Ishikawa (cell line): ENCODE measurements at regions not wholly inside any gene's neighbourhood (a gene's known extent, or its start where the extent isn't known, plus 50 kb on each side); places are given as distances from the start of the nearest gene placed in this dataset.

ENCODE experiments used
- CEBPB ChIP-seq: IDR thresholded peaks from 2 replicates; pipeline ENCODE4 v1.6.1; 2012
- CREB1 ChIP-seq: IDR thresholded peaks from 2 replicates; pipeline ENCODE4 v1.6.1; 2012; ENCODE audit warnings: low read depth
- EGR1 ChIP-seq: IDR thresholded peaks from 2 replicates; pipeline ENCODE4 v1.6.1; 2012
- EP300 ChIP-seq: IDR thresholded peaks from 2 replicates; pipeline ENCODE4 v1.6.1; 2012; ENCODE audit warnings: borderline replicate concordance
- FOXM1 ChIP-seq: IDR thresholded peaks from 2 replicates; pipeline ENCODE4 v1.6.1; 2012; ENCODE audit warnings: low read depth, borderline replicate concordance
- NFIC ChIP-seq: IDR thresholded peaks from 2 replicates; pipeline ENCODE4 v1.6.1; 2012
- RAD21 ChIP-seq: IDR thresholded peaks from 2 replicates; pipeline ENCODE4 v1.6.1; 2012; ENCODE audit warnings: low read depth
- TAF1 ChIP-seq: IDR thresholded peaks from 2 replicates; pipeline ENCODE4 v1.6.1; 2012; ENCODE audit warnings: low read depth, mild to moderate bottlenecking
- TCF12 ChIP-seq: IDR thresholded peaks from 2 replicates; pipeline ENCODE4 v1.6.1; 2012; ENCODE audit warnings: low read depth
- TEAD4 ChIP-seq: IDR thresholded peaks from 2 replicates; pipeline ENCODE4 v1.6.1; 2012
- YY1 ChIP-seq: IDR thresholded peaks from 2 replicates; pipeline ENCODE4 v1.6.1; 2012; ENCODE audit warnings: low read depth
- ZBTB7A ChIP-seq: IDR thresholded peaks from 2 replicates; pipeline ENCODE4 v1.6.1; 2012; ENCODE audit warnings: low read depth
- TF ChIP-seq, protein P1 (sequence below): IDR thresholded peaks from 2 replicates; pipeline ENCODE4 v1.6.1; 2012
- TF ChIP-seq, protein P2 (sequence below): IDR thresholded peaks from 2 replicates; pipeline ENCODE4 v1.6.1; 2012; ENCODE audit warnings: low read depth, mild to moderate bottlenecking
- TF ChIP-seq, protein P3 (sequence below): IDR thresholded peaks from 2 replicates; pipeline ENCODE4 v1.6.1; 2012

DNA sequence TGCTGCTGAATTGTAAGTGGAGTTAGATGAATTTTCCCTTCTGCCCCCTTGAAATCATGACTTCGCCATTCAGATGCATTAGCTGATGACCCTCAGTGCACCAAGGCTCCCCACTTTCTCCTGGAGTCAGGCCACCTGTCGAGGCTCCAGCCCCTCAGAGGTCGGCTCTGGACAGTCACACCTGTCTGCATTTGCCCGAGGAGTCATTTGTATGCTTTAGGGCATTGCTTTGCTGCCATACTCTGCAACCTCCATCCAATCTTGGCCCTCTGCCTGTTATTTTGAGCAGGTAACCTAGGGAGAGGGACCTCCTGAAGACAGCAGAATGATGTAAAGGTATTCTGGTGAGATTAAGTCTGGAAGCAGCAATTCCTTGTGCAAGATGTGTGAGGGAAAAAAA, 144.8 kb downstream of the MACROH2A1 start:
- TF ChIP-seq, protein P1, sequence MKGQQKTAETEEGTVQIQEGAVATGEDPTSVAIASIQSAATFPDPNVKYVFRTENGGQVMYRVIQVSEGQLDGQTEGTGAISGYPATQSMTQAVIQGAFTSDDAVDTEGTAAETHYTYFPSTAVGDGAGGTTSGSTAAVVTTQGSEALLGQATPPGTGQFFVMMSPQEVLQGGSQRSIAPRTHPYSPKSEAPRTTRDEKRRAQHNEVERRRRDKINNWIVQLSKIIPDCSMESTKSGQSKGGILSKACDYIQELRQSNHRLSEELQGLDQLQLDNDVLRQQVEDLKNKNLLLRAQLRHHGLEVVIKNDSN, result no peak
- no peak for TF ChIP-seq TAF1
- no peak for TF ChIP-seq YY1
- TF ChIP-seq CREB1, result no peak
- TF ChIP-seq CEBPB, result no peak
- no peak for TF ChIP-seq RAD21
- TF ChIP-seq, protein P2, sequence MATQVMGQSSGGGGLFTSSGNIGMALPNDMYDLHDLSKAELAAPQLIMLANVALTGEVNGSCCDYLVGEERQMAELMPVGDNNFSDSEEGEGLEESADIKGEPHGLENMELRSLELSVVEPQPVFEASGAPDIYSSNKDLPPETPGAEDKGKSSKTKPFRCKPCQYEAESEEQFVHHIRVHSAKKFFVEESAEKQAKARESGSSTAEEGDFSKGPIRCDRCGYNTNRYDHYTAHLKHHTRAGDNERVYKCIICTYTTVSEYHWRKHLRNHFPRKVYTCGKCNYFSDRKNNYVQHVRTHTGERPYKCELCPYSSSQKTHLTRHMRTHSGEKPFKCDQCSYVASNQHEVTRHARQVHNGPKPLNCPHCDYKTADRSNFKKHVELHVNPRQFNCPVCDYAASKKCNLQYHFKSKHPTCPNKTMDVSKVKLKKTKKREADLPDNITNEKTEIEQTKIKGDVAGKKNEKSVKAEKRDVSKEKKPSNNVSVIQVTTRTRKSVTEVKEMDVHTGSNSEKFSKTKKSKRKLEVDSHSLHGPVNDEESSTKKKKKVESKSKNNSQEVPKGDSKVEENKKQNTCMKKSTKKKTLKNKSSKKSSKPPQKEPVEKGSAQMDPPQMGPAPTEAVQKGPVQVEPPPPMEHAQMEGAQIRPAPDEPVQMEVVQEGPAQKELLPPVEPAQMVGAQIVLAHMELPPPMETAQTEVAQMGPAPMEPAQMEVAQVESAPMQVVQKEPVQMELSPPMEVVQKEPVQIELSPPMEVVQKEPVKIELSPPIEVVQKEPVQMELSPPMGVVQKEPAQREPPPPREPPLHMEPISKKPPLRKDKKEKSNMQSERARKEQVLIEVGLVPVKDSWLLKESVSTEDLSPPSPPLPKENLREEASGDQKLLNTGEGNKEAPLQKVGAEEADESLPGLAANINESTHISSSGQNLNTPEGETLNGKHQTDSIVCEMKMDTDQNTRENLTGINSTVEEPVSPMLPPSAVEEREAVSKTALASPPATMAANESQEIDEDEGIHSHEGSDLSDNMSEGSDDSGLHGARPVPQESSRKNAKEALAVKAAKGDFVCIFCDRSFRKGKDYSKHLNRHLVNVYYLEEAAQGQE, result no peak
- TF ChIP-seq EGR1, result no peak
- TF ChIP-seq EP300, result no peak
- TF ChIP-seq FOXM1, result no peak
- no peak for TF ChIP-seq TCF12

DNA sequence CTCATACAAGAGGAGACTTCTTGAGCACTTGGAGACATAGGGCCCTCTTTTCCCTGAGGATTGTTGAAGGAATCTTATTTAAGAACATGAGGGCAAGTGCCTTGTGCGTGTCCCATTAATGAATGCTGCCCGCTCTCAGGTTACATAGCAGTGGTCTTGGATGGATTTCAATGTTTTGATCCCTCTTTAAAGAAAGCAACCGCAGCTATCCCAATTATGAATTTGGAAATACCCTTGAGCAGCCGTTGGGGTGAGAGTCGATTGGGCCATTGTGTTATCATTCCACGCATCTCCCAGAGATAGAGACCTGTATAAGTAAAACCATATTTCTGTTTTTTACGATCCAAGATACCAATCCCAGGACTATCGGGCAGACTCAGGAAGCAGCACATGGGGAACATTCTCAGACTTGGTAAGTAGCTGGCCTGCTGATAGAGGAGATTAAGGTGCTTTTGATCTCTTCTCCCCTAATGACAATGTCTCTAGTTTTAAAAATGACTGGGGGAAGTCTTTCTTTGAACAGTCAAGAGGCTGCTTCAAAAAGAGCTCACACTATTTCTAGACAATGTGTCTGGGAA, 145.3 kb downstream of the MACROH2A1 start:
- TF ChIP-seq TAF1, result no peak
- TF ChIP-seq FOXM1, result no peak
- TF ChIP-seq ZBTB7A, result no peak
- TF ChIP-seq CREB1, result no peak
- no peak for TF ChIP-seq TEAD4
- no peak for TF ChIP-seq EP300
- TF ChIP-seq NFIC, result no peak
- TF ChIP-seq, protein P3, sequence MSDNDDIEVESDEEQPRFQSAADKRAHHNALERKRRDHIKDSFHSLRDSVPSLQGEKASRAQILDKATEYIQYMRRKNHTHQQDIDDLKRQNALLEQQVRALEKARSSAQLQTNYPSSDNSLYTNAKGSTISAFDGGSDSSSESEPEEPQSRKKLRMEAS, result no peak
- TF ChIP-seq YY1, result no peak
- TF ChIP-seq, protein P2, result no peak
- TF ChIP-seq RAD21, result no peak
- TF ChIP-seq, protein P1, result no peak
- TF ChIP-seq EGR1, result no peak
- no peak for TF ChIP-seq CEBPB
- no peak for TF ChIP-seq TCF12

DNA sequence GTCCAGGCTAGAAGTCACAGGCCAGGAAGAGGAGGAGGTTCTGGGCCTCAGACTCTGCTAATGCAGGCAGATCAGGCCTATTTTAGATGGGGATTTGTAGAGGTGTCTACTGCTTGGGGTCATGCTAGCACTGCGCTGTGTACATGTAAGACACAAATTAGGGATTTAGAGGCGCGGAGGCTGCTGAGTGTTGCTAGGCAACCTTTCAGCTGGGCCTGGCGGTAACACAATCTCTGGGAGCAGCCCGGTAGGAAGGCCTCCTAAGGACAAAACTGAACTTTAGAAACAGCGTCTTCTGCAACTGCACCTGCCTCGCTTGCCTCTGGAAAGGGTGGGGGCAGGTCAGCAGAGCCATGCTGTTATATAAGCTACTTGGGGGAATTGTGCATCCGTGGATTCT, 147.9 kb downstream of the MACROH2A1 start:
- TF ChIP-seq ZBTB7A (no peak), RAD21 (no peak), NFIC (no peak), FOXM1 (no peak), TEAD4 (no peak), CREB1 (no peak), YY1 (no peak), CEBPB (no peak)
- TF ChIP-seq, protein P2, result no peak

DNA sequence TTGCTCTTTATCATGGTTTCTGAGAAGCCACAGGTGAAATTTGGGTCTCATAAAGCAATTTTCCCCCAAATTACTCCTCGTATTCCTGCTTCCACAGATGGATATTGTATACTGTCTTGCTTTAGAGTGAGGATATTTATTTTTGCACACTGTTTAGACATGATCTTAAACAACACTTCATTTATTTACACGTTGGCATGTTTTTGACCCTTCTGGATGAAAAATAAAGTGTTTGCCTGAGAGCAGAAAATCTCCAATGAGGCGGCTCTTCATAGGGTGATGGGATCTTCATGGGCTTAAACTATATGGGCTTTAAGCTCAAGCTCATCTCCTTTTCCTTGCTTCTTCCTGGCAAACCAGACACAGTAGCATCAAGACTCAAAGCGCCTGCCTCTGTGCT, 148.4 kb downstream of the MACROH2A1 start:
- no peak for TF ChIP-seq ZBTB7A
- no peak for TF ChIP-seq CREB1
- no peak for TF ChIP-seq EP300
- no peak for TF ChIP-seq TCF12
- TF ChIP-seq YY1, result no peak
- no peak for TF ChIP-seq NFIC
- TF ChIP-seq, protein P2, result no peak
- TF ChIP-seq TEAD4, result no peak
- TF ChIP-seq, protein P3, result no peak
- TF ChIP-seq, protein P1, result no peak
- TF ChIP-seq EGR1, result no peak
- TF ChIP-seq RAD21, result no peak
- no peak for TF ChIP-seq CEBPB
- TF ChIP-seq TAF1, result no peak
- TF ChIP-seq FOXM1, result no peak
